ENCODE measurements at regions not wholly inside any gene's neighbourhood (a gene's known extent, or its start where the extent isn't known, plus 50 kb on each side); places are given as distances from the start of the nearest gene placed in this dataset.

GRCh38 chr5:136526021-136526420 is 160.7 kb upstream of the TRPC7 start:
- no peaks in the 10 kb centered on the region for H3K27me3 ChIP-seq
- TF ChIP-seq POLR2A (IDR thresholded peaks at IDR 0.05) (no peak), CTCF (IDR thresholded peaks at IDR 0.05) (no peak), EP300 (IDR thresholded peaks at IDR 0.05) (no peak)
- no peak overlapping the region for H3K4me3 ChIP-seq
- no peak for DNase-seq (ENCODE audit: low spot score in 2 of 2)
- H3K36me3 ChIP-seq = no peaks in the 10 kb centered on the region
- WGBS, 2 donors = 74 to 79% methylated on average over 4 of the region's 4 CpGs
- H3K9me3 ChIP-seq = no peaks in the 10 kb centered on the region
- H3K4me1 ChIP-seq = no peaks in the 10 kb centered on the region
- H3K27ac ChIP-seq = no peak overlapping the region

DNA sequence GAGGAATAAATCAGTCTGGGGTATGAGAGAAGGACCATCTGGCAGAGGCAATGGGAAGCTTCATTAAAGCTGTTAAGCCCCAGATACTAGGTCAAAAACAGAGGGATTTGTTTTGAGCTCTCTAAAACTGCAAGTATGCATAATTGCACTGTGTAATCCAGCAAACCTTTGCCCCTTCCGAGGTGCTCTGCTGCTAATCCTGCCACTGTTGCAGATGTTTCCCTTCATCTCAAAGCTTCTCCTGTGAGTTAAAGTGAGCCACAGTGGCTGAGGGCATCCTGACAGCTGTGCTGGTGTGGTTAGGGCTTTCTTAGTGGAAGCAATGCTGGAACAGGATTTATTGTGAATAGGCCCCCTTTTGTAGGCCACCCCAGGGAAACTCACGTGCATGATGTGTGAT is 160.3 kb upstream of the TRPC7 start:
- H3K9me3 ChIP-seq = no peaks in the 10 kb centered on the region
- no peaks in the 10 kb centered on the region for H3K4me1 ChIP-seq
- no peak overlapping the region for H3K27ac ChIP-seq
- WGBS, 2 donors = 31 to 36% methylated on average over 2 of the region's 2 CpGs
- no peak for TF ChIP-seq CTCF (IDR thresholded peaks at IDR 0.05)
- TF ChIP-seq POLR2A (IDR thresholded peaks at IDR 0.05) = no peak
- no peak for TF ChIP-seq EP300 (IDR thresholded peaks at IDR 0.05)
- no peak for DNase-seq (ENCODE audit: low spot score in 2 of 2)
- no peak overlapping the region for H3K4me3 ChIP-seq
- no peaks in the 10 kb centered on the region for H3K27me3 ChIP-seq
- H3K36me3 ChIP-seq = no peaks in the 10 kb centered on the region

DNA sequence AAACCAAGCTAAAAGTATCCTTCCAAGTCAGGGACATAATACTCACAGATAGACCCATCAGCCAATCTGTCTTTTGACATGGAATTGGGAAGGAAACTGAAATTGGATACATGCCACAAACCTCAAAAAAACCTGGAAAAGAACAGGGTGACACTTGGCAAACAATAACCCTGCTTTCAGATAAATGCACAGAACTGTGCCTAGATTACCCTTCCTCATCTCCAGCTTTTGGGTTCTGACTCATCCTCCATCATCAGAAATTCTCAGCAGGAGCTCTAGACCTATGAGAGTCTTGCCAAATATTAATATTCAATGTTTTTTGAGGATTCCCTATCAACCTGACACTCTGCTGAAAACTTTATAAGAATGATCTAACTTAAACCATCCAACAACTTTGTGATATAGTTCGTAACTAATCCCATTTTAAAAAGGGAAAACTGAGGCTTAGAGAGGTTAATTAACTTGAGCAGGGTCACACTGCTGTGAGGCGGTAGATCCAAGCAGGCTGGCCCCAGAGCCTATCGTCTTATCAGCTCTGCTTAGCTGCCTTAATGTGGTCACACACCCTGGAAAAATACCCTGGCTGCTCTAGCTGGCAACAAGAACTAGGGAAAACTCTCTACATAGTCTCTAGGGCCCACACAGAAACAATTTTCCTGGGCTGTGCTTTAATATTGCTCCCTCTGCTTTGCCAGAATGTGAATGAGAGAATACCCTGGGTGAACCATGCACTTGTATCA is 157.0 kb upstream of the TRPC7 start:
- no peaks in the 10 kb centered on the region for H3K36me3 ChIP-seq
- DNase-seq (ENCODE audit: low spot score in 2 of 2) = no peak
- H3K4me1 ChIP-seq = no peaks in the 10 kb centered on the region
- WGBS, 2 donors = 50 to 61% methylated on average over 3 of the region's 3 CpGs
- no peak overlapping the region for H3K4me3 ChIP-seq
- H3K27ac ChIP-seq = no peak overlapping the region
- TF ChIP-seq CTCF (IDR thresholded peaks at IDR 0.05) (no peak), POLR2A (IDR thresholded peaks at IDR 0.05) (no peak), EP300 (IDR thresholded peaks at IDR 0.05) (no peak)
- no peaks in the 10 kb centered on the region for H3K9me3 ChIP-seq
- H3K27me3 ChIP-seq = no peaks in the 10 kb centered on the region

DNA sequence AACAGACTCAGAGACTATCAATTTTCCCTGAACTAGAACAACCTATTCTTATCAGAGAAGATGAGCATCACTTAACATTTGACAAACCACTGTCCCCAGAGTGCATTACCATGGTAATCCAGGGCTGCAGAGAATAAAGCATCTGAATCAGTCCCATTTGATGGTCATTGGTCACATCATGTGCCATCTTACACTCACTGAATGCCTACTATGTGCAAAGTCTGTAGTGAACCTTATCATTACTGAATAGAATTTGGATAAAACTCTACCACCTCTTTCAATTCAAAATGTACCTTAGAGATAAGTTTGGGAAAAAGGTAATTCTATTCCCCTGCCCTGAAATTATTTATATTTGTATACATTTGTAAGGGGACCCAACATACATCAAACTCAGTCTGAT is 156.4 kb upstream of the TRPC7 start:
- no peaks in the 10 kb centered on the region for H3K36me3 ChIP-seq
- DNase-seq (ENCODE audit: low spot score in 2 of 2) = no peak
- TF ChIP-seq EP300 (IDR thresholded peaks at IDR 0.05) (no peak), POLR2A (IDR thresholded peaks at IDR 0.05) (no peak), CTCF (IDR thresholded peaks at IDR 0.05) (no peak)
- H3K9me3 ChIP-seq = no peaks in the 10 kb centered on the region
- H3K4me1 ChIP-seq = no peaks in the 10 kb centered on the region
- H3K4me3 ChIP-seq = no peak overlapping the region
- no peaks in the 10 kb centered on the region for H3K27me3 ChIP-seq
- no peak overlapping the region for H3K27ac ChIP-seq

DNA sequence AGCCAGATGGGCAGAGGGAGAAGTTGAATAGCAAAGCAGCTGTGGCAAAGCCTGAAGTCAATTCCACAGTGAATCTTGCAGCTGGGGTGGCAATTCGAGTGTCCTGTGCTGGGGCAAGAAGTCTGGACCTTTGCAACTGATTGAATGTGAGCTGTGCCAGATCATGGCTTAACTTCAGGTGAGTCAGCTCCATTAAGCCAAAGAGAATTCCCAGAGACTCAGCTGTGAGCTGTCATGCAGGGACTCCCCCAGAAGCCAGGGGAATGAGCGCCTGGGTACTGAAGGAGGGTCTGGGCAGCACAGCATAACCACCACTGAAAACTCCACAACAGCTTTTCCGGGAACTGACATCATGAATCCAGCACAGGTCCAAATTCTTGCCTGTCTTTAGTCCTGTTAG is 153.5 kb upstream of the TRPC7 start:
- TF ChIP-seq POLR2A (IDR thresholded peaks at IDR 0.05) (no peak), CTCF (IDR thresholded peaks at IDR 0.05) (no peak), EP300 (IDR thresholded peaks at IDR 0.05) (no peak)
- Histone ChIP-seq H3K27ac (no peak overlapping the region), H3K36me3 (no peaks in the 10 kb centered on the region), H3K4me1 (no peaks in the 10 kb centered on the region), H3K9me3 (no peaks in the 10 kb centered on the region), H3K4me3 (no peak overlapping the region), H3K27me3 (no peaks in the 10 kb centered on the region)
- 83 to 86% methylated on average over 3 of the region's 3 CpGs for WGBS, 2 donors
- DNase-seq (ENCODE audit: low spot score in 2 of 2) = no peak

Data from tibial nerve (tissue), 4 donors.